DND-41 (cell line): ENCODE measurements at regions not wholly inside any gene's neighbourhood (a gene's known extent, or its start where the extent isn't known, plus 50 kb on each side); places are given as distances from the start of the nearest gene placed in this dataset.
A peak's percentile ranks its signal among the peaks of the same experiment; 100 is the strongest.

Experiments used
- ATAC-seq: fragments of 200-7000 bp; cut with Tn5 transposase; 3 replicates; pipeline ENCODE4 v1.9.1; 2021; ENCODE audit warnings: low read depth; ENCODE audit not compliant: insufficient read depth
- DNase-seq: peaks from one replicate; pipeline ENCODE4 v3.0.0-alpha.2; 2020
- H2AFZ ChIP-seq: 2 replicates; pipeline ENCODE4 v1.6.0; 2012; ENCODE audit warnings: low read depth, low read length
- H3K27ac ChIP-seq: 2 replicates; pipeline ENCODE4 v1.5.1; 2012; ENCODE audit warnings: low read length, inconsistent platforms
- H3K27me3 ChIP-seq: fragments of 200-600 bp; sonication (generic); 2 replicates; pipeline ENCODE4 v1.6.0; 2012; ENCODE audit warnings: low read length, mild to moderate bottlenecking, inconsistent platforms; ENCODE audit not compliant: insufficient read depth, poor library complexity
- H3K36me3 ChIP-seq: 2 replicates; pipeline ENCODE4 v1.5.1; 2012; ENCODE audit warnings: low read length, inconsistent platforms; ENCODE audit not compliant: insufficient read depth
- H3K4me1 ChIP-seq: 2 replicates; pipeline ENCODE4 v1.5.1; 2012; ENCODE audit warnings: mild to moderate bottlenecking, low read length; ENCODE audit not compliant: insufficient read depth
- H3K4me2 ChIP-seq: 2 replicates; pipeline ENCODE4 v1.6.0; 2012; ENCODE audit warnings: mild to moderate bottlenecking, moderate library complexity, low read length, inconsistent platforms; ENCODE audit not compliant: insufficient read depth
- H3K4me3 ChIP-seq, 2 experiments: fragments of 200-600 bp in 1 of 2; shearing (Covaris generic) in 1 of 2; 2 replicates each; pipeline ENCODE4 v1.5.1; 2012 to 2016; ENCODE audit warnings: inconsistent platforms in 2 of 2, low read length in 2 of 2, mild to moderate bottlenecking in 2 of 2, low read depth in 1 of 2, moderate library complexity in 1 of 2
- H3K79me2 ChIP-seq: 2 replicates; pipeline ENCODE4 v1.6.0; 2012; ENCODE audit warnings: low read length, inconsistent platforms; ENCODE audit not compliant: insufficient read depth
- H3K9ac ChIP-seq: 2 replicates; pipeline ENCODE4 v1.6.0; 2012; ENCODE audit warnings: low read depth, mild to moderate bottlenecking, inconsistent platforms, low read length, moderate library complexity
- H3K9me3 ChIP-seq: 2 replicates; pipeline ENCODE4 v1.5.1; 2012; ENCODE audit warnings: low read length, moderate library complexity, mild to moderate bottlenecking, inconsistent platforms; ENCODE audit not compliant: insufficient read depth, severe bottlenecking
- H4K20me1 ChIP-seq: 2 replicates; pipeline ENCODE4 v1.6.0; 2012; ENCODE audit warnings: low read length; ENCODE audit not compliant: insufficient read depth
- EZH2 ChIP-seq: IDR thresholded peaks from 3 replicates; pipeline ENCODE4 v1.6.1; 2012; ENCODE audit warnings: borderline replicate concordance, low read depth, mild to moderate bottlenecking, moderate library complexity, low read length, inconsistent platforms; ENCODE audit not compliant: severe bottlenecking
- TF ChIP-seq, protein P1 (sequence below): IDR thresholded peaks from 2 replicates; pipeline ENCODE4 v1.5.1; 2012; ENCODE audit warnings: borderline replicate concordance, low read length, moderate library complexity, mild to moderate bottlenecking; ENCODE audit not compliant: poor library complexity, severe bottlenecking; ENCODE audit errors: extremely low read depth

DNA sequence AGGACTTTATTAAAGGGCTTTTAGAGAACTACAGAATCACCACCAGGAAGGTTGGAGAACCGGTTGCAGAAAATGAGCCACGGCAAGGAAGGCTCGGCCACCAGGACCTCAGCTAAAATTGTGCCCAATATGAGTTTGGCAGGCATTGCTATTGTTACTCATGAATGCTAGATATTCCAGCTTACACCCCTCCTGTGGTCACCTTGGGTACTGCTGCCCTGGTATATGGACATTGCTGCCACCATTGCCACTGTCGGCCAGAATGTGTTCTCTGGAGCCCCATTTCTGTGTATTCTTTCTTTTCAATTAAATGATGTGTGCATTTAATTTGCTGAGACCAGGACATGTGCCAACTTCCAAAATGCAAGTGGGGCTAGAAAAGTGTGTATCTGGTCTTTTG lies 626.7 kb upstream of the BOD1L1 start:
- no peak overlapping the region for H3K27ac ChIP-seq
- no peaks in the 10 kb centered on the region for H4K20me1 ChIP-seq
- H3K4me3 ChIP-seq: no peak overlapping the region
- no peak overlapping the region for H3K9ac ChIP-seq
- DNase-seq: no peak
- H3K27me3 ChIP-seq: no peaks in the 10 kb centered on the region
- no peaks in the 10 kb centered on the region for H3K79me2 ChIP-seq
- H3K9me3 ChIP-seq: no peaks in the 10 kb centered on the region
- no peaks in the 10 kb centered on the region for H3K36me3 ChIP-seq
- no peak overlapping the region for H3K4me2 ChIP-seq
- TF ChIP-seq EZH2: no peak
- TF ChIP-seq, protein P1, sequence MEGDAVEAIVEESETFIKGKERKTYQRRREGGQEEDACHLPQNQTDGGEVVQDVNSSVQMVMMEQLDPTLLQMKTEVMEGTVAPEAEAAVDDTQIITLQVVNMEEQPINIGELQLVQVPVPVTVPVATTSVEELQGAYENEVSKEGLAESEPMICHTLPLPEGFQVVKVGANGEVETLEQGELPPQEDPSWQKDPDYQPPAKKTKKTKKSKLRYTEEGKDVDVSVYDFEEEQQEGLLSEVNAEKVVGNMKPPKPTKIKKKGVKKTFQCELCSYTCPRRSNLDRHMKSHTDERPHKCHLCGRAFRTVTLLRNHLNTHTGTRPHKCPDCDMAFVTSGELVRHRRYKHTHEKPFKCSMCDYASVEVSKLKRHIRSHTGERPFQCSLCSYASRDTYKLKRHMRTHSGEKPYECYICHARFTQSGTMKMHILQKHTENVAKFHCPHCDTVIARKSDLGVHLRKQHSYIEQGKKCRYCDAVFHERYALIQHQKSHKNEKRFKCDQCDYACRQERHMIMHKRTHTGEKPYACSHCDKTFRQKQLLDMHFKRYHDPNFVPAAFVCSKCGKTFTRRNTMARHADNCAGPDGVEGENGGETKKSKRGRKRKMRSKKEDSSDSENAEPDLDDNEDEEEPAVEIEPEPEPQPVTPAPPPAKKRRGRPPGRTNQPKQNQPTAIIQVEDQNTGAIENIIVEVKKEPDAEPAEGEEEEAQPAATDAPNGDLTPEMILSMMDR: peak; percentile 28
- no peak overlapping the region for H2AFZ ChIP-seq
- ATAC-seq: no peak
- no peaks in the 10 kb centered on the region for H3K4me1 ChIP-seq

DNA sequence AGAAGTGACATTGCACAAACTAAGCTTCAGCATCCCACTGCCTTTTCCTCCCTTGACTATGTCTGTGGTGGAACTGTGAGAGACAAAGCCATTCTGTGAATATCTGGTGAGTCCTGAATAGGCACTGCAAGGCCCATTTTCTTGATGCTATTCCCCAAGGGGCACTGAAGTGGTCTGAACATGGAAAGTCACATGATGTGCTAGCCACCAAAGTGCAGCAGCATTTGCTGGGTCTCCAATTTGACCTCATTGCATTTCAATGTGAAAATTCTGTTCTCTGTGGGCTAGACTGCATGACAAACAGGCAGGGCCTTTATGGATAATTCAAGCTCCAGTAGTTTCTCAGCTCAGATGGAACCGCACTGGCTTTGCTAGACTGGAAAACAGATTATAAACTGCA lies 627.4 kb upstream of the BOD1L1 start:
- H3K79me2 ChIP-seq: no peaks in the 10 kb centered on the region
- no peak overlapping the region for H3K4me2 ChIP-seq
- no peaks in the 10 kb centered on the region for H3K9me3 ChIP-seq
- H3K9ac ChIP-seq: no peak overlapping the region
- no peak overlapping the region for H3K27ac ChIP-seq
- H4K20me1 ChIP-seq: no peaks in the 10 kb centered on the region
- no peak for DNase-seq
- TF ChIP-seq, protein P1: no peak
- no peak for TF ChIP-seq EZH2
- no peak for ATAC-seq
- H3K36me3 ChIP-seq: no peaks in the 10 kb centered on the region
- H3K27me3 ChIP-seq: no peaks in the 10 kb centered on the region
- H3K4me3 ChIP-seq: no peak overlapping the region
- no peaks in the 10 kb centered on the region for H3K4me1 ChIP-seq
- H2AFZ ChIP-seq: no peak overlapping the region

DNA sequence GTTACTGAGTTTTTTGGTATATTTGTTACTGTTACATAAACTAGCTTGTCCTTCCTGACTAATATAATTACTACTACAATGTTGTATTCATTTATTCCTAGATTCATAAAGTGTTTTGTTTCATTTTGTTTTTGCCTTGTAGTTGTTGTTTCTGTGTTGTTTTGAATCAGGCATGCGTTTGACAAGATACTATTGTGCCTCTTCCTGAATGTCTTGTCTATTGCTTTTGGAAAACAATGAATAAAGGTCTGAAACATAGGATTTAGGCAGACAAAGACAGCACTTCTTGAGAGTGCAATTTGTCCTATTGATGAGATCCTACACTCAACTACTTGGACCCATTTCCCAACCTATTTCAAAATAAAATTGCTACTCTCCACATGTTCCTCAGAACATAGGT lies 630.4 kb upstream of the BOD1L1 start:
- Histone ChIP-seq H3K79me2 (no peaks in the 10 kb centered on the region), H3K27me3 (no peaks in the 10 kb centered on the region), H3K36me3 (no peaks in the 10 kb centered on the region), H3K9ac (no peak overlapping the region), H3K4me3 (no peak overlapping the region), H4K20me1 (no peaks in the 10 kb centered on the region), H3K4me2 (no peak overlapping the region), H3K9me3 (no peaks in the 10 kb centered on the region), H3K27ac (no peak overlapping the region), H3K4me1 (no peaks in the 10 kb centered on the region), H2AFZ (no peak overlapping the region)
- ATAC-seq (no peak), DNase-seq (no peak)
- TF ChIP-seq, protein P1: no peak
- no peak for TF ChIP-seq EZH2

DNA sequence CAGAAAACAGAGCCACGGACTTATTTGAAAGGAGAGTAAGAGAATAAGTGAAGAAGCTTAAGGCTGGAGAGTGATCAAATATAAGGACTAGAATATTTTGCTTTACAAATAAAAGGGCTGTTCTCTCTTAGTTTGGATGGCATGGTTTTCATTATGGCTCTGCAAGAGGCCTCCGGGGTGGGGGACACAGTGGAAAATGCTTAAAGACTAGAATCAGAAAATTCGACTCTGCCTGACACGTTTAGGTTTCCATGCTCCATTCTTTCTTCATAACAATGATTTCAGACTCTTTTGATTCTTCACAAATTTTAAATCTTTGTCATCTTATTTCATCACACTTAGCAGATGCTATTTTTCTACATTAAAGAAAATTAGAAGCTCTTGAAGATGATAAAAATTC lies 632.4 kb upstream of the BOD1L1 start:
- H3K4me1 ChIP-seq: no peaks in the 10 kb centered on the region
- TF ChIP-seq EZH2: no peak
- TF ChIP-seq, protein P1: no peak
- H3K4me2 ChIP-seq: no peak overlapping the region
- H3K36me3 ChIP-seq: no peaks in the 10 kb centered on the region
- no peak overlapping the region for H2AFZ ChIP-seq
- DNase-seq: no peak
- ATAC-seq: no peak
- no peaks in the 10 kb centered on the region for H3K79me2 ChIP-seq
- no peak overlapping the region for H3K9ac ChIP-seq
- H3K4me3 ChIP-seq: no peak overlapping the region
- H3K27me3 ChIP-seq: no peaks in the 10 kb centered on the region
- H3K27ac ChIP-seq: no peak overlapping the region
- no peaks in the 10 kb centered on the region for H3K9me3 ChIP-seq
- no peaks in the 10 kb centered on the region for H4K20me1 ChIP-seq
